ENCODE measurements at regions not wholly inside any gene's neighbourhood (a gene's known extent, or its start where the extent isn't known, plus 50 kb on each side); places are given as distances from the start of the nearest gene placed in this dataset.

GRCh38 chr6:119677384-119677783, 327.8 kb upstream of the MAN1A1 start:
- Mint-ChIP-seq H3K9me3 (no peaks in the 10 kb centered on the region), H3K4me1 (no peaks in the 10 kb centered on the region), H3K36me3 (ENCODE audit: low read depth) (no peaks in the 10 kb centered on the region), H3K4me3 (peak overlapping the region in 1 of 3 experiments; percentile 31), H3K27me3 (ENCODE audit: low read depth) (no peaks in the 10 kb centered on the region), H3K27ac (peak overlapping the region in 2 of 3 experiments; percentile 11 to 25)
- TF ChIP-seq CTCF (IDR thresholded peaks at IDR 0.05; ENCODE audit: unreplicated experiment in 3 of 3), result no peak

GRCh38 chr6:119676961-119677360, 327.4 kb upstream of the MAN1A1 start:
- H3K36me3 Mint-ChIP-seq (ENCODE audit: low read depth), result no peaks in the 10 kb centered on the region
- no peak overlapping the region for H3K4me3 Mint-ChIP-seq
- H3K27ac Mint-ChIP-seq, result no peak overlapping the region
- no peaks in the 10 kb centered on the region for H3K27me3 Mint-ChIP-seq (ENCODE audit: low read depth)
- H3K9me3 Mint-ChIP-seq, result no peaks in the 10 kb centered on the region
- no peak for TF ChIP-seq CTCF (IDR thresholded peaks at IDR 0.05; ENCODE audit: unreplicated experiment in 3 of 3)
- no peaks in the 10 kb centered on the region for H3K4me1 Mint-ChIP-seq

GRCh38 chr6:119676230-119676629, 326.7 kb upstream of the MAN1A1 start:
- no peak overlapping the region for H3K27ac Mint-ChIP-seq
- no peak overlapping the region for H3K4me3 Mint-ChIP-seq
- H3K36me3 Mint-ChIP-seq (ENCODE audit: low read depth), result no peaks in the 10 kb centered on the region
- H3K9me3 Mint-ChIP-seq, result no peaks in the 10 kb centered on the region
- TF ChIP-seq CTCF (IDR thresholded peaks at IDR 0.05; ENCODE audit: unreplicated experiment in 3 of 3), result no peak
- no peaks in the 10 kb centered on the region for H3K27me3 Mint-ChIP-seq (ENCODE audit: low read depth)
- H3K4me1 Mint-ChIP-seq, result no peaks in the 10 kb centered on the region

- Mint-ChIP-seq H3K27me3 (ENCODE audit: low read depth) (no peaks in the 10 kb centered on the region), H3K4me3 (no peak overlapping the region), H3K9me3 (no peaks in the 10 kb centered on the region), H3K4me1 (no peaks in the 10 kb centered on the region), H3K36me3 (ENCODE audit: low read depth) (no peaks in the 10 kb centered on the region), H3K27ac (no peak overlapping the region)
- no peak for TF ChIP-seq CTCF (IDR thresholded peaks at IDR 0.05; ENCODE audit: unreplicated experiment in 3 of 3)
Measured at GRCh38 chr6:119673741-119674140, 324.2 kb upstream of the MAN1A1 start.

GRCh38 chr6:119672725-119673124, 323.2 kb upstream of the MAN1A1 start:
- no peak for TF ChIP-seq CTCF (IDR thresholded peaks at IDR 0.05; ENCODE audit: unreplicated experiment in 3 of 3)
- Mint-ChIP-seq H3K36me3 (ENCODE audit: low read depth) (no peaks in the 10 kb centered on the region), H3K4me3 (no peak overlapping the region), H3K9me3 (no peaks in the 10 kb centered on the region), H3K27me3 (ENCODE audit: low read depth) (no peaks in the 10 kb centered on the region), H3K27ac (no peak overlapping the region), H3K4me1 (no peaks in the 10 kb centered on the region)

GRCh38 chr6:119671105-119671504, 321.5 kb upstream of the MAN1A1 start:
- peaks cover 9% of the 10 kb centered on the region for H3K9me3 Mint-ChIP-seq
- H3K27ac Mint-ChIP-seq, result no peak overlapping the region
- TF ChIP-seq CTCF (IDR thresholded peaks at IDR 0.05; ENCODE audit: unreplicated experiment in 3 of 3), result no peak
- no peaks in the 10 kb centered on the region for H3K27me3 Mint-ChIP-seq (ENCODE audit: low read depth)
- H3K36me3 Mint-ChIP-seq (ENCODE audit: low read depth), result no peaks in the 10 kb centered on the region
- H3K4me3 Mint-ChIP-seq, result no peak overlapping the region
- H3K4me1 Mint-ChIP-seq, result no peaks in the 10 kb centered on the region
